DOHH2 (cell line): ENCODE measurements at regions not wholly inside any gene's neighbourhood (a gene's known extent, or its start where the extent isn't known, plus 50 kb on each side); places are given as distances from the start of the nearest gene placed in this dataset.

Experiments used
- CTCF ChIP-seq: fragments of 200-600 bp; sonication (generic); IDR thresholded peaks from one replicate; pipeline ENCODE4 v1.5.1; 2014; ENCODE audit warnings: antibody characterized with exemption, mild to moderate bottlenecking, low read depth, low read length; ENCODE audit not compliant: poor library complexity, severe bottlenecking
- EZH2phosphoT487 ChIP-seq: fragments of 200-600 bp; sonication (generic); IDR thresholded peaks from 2 replicates; pipeline ENCODE4 v1.6.1; 2017; ENCODE audit warnings: borderline replicate concordance, mild to moderate bottlenecking, antibody characterized with exemption, low read length, moderate library complexity, mixed read lengths

GRCh38 chr9:84567805-84568204 is 101.7 kb upstream of the NTRK2 start:
- TF ChIP-seq CTCF (no peak), EZH2phosphoT487 (no peak)
